ENCODE measurements at regions not wholly inside any gene's neighbourhood (a gene's known extent, or its start where the extent isn't known, plus 50 kb on each side); places are given as distances from the start of the nearest gene placed in this dataset.
"Not testable (repeated sequence)": the region's sequence is repeated elsewhere in the genome, so short reads cannot be mapped to it uniquely, and the experiment has no call there.

DNA sequence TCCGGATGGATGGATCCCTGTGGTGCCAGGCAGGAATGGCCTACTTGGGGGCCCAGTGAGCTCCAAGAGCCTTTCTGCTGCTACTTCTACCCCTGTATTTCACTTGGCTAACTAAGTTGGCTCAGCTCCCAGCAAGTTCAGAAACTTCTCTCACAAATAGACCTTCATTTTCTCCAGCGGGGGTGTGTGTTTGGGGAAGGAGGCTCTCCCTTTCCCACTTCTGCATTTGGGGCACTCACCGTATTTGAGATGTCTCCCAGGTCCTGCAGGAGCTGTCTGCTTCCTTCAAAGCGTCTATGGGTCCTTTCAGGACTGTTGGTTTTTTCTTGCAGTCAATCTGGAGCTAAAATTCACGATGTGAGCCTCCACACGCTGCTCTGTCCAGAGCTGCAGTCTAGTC lies 197.7 kb downstream of the SPANXN3 start:
- Histone ChIP-seq H3K4me3 (replicated peaks; ENCODE audit: insufficient read depth, low read length) (no peak overlapping the region), H3K27ac (replicated peaks) (no peak overlapping the region), H3K27me3 (ENCODE audit: insufficient read depth, poor library complexity, severe bottlenecking) (no peaks in the 10 kb centered on the region)
- TF ChIP-seq POLR2AphosphoS5 (IDR thresholded peaks at IDR 0.05; ENCODE audit: low read depth) = no peak
- peak; percentile 58; the same call in 1 of the 2 replicates for TF ChIP-seq SPI1 (IDR thresholded peaks at IDR 0.05; ENCODE audit: borderline replicate concordance, low read depth)
- DNase-seq (ENCODE audit: low read depth in 1 of 2, low spot score in 1 of 2) = no peak

GRCh38 chrX:143318857-143319256 lies 198.4 kb downstream of the SPANXN3 start:
- H3K27me3 ChIP-seq (ENCODE audit: insufficient read depth, poor library complexity, severe bottlenecking); DNase-seq (ENCODE audit: low read depth in 1 of 2, low spot score in 1 of 2); H3K27ac ChIP-seq (replicated peaks); H3K4me3 ChIP-seq (replicated peaks; ENCODE audit: insufficient read depth, low read length): not testable (repeated sequence)

DNA sequence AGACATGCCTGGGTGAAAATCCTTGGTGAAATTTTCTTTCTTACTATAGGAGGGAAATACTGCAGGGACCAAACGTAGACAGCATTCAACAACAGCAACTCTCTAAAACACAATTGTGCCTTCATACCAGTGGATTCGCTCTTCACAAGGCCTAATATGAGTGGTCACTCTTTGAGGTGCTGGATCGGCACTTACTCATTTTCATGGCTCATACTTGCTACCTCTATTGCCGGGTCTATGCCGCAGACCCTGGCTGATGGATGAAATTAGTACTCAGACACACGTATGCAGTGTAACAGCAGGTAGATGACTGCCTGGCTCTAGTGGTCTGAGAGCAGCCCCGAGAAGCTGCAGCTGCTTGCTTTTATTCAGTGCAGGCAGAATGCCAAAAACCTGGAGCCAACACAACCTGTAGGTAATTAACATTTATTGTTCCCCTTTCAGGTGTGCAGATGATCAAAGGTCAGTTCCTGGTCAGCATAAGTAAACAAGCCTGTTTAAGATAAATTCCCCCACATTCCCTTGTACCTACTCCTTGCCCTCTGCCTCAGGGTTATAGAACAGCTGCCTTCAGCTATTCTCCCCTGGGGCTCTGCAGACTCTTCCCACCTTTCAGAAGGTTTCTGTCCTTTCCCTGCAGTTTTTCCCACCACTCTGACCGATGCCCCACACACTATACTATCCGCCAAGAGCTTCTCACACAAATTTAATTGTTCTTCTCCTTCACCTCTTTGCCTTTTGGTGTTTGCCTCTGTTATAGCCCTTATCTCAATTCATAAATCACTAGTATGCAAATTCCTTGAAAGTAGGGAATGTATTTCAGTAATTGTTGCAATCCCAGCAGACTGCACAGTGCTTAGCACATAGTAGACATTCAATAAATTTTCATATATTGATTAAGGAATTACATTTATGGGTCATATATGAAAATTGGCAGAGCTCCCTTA lies 210.0 kb downstream of the SPANXN3 start:
- DNase-seq (ENCODE audit: low read depth in 1 of 2, low spot score in 1 of 2) = no peak
- no peaks in the 10 kb centered on the region for H3K27me3 ChIP-seq (ENCODE audit: insufficient read depth, poor library complexity, severe bottlenecking)
- TF ChIP-seq, protein P1, sequence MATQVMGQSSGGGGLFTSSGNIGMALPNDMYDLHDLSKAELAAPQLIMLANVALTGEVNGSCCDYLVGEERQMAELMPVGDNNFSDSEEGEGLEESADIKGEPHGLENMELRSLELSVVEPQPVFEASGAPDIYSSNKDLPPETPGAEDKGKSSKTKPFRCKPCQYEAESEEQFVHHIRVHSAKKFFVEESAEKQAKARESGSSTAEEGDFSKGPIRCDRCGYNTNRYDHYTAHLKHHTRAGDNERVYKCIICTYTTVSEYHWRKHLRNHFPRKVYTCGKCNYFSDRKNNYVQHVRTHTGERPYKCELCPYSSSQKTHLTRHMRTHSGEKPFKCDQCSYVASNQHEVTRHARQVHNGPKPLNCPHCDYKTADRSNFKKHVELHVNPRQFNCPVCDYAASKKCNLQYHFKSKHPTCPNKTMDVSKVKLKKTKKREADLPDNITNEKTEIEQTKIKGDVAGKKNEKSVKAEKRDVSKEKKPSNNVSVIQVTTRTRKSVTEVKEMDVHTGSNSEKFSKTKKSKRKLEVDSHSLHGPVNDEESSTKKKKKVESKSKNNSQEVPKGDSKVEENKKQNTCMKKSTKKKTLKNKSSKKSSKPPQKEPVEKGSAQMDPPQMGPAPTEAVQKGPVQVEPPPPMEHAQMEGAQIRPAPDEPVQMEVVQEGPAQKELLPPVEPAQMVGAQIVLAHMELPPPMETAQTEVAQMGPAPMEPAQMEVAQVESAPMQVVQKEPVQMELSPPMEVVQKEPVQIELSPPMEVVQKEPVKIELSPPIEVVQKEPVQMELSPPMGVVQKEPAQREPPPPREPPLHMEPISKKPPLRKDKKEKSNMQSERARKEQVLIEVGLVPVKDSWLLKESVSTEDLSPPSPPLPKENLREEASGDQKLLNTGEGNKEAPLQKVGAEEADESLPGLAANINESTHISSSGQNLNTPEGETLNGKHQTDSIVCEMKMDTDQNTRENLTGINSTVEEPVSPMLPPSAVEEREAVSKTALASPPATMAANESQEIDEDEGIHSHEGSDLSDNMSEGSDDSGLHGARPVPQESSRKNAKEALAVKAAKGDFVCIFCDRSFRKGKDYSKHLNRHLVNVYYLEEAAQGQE (IDR thresholded peaks at IDR 0.05; ENCODE audit: insufficient replicate concordance, low read depth) = no peak
- TF ChIP-seq SPI1 (IDR thresholded peaks at IDR 0.05; ENCODE audit: borderline replicate concordance, low read depth) = no peak
- TF ChIP-seq POLR2AphosphoS5 (IDR thresholded peaks at IDR 0.05; ENCODE audit: low read depth) = no peak
- TF ChIP-seq GABPA (IDR thresholded peaks at IDR 0.05; ENCODE audit: low read depth) = no peak
- TF ChIP-seq CTCF (IDR thresholded peaks at IDR 0.05; ENCODE audit: insufficient read depth, low read length) = no peak

GRCh38 chrX:143304518-143304917 lies 212.8 kb downstream of the SPANXN3 start:
- no peak overlapping the region for H3K4me3 ChIP-seq (replicated peaks; ENCODE audit: insufficient read depth, low read length)
- TF ChIP-seq, protein P1 (IDR thresholded peaks at IDR 0.05; ENCODE audit: insufficient replicate concordance, low read depth) = no peak
- TF ChIP-seq GABPA (IDR thresholded peaks at IDR 0.05; ENCODE audit: low read depth) (no peak), CTCF (IDR thresholded peaks at IDR 0.05; ENCODE audit: insufficient read depth, low read length) (no peak), SPI1 (IDR thresholded peaks at IDR 0.05; ENCODE audit: borderline replicate concordance, low read depth) (no peak), POLR2AphosphoS5 (IDR thresholded peaks at IDR 0.05; ENCODE audit: low read depth) (no peak)
- DNase-seq (ENCODE audit: low read depth in 1 of 2, low spot score in 1 of 2) = no peak
- H3K27me3 ChIP-seq (ENCODE audit: insufficient read depth, poor library complexity, severe bottlenecking) = no peaks in the 10 kb centered on the region
- no peak overlapping the region for H3K27ac ChIP-seq (replicated peaks)

More for the DNA sequence above, 210.0 kb downstream of the SPANXN3 start:
- no peak overlapping the region for H3K4me3 ChIP-seq (replicated peaks; ENCODE audit: insufficient read depth, low read length)
- H3K27ac ChIP-seq (replicated peaks) = no peak overlapping the region
